ENCODE measurements at regions not wholly inside any gene's neighbourhood (a gene's known extent, or its start where the extent isn't known, plus 50 kb on each side); places are given as distances from the start of the nearest gene placed in this dataset.

DNA sequence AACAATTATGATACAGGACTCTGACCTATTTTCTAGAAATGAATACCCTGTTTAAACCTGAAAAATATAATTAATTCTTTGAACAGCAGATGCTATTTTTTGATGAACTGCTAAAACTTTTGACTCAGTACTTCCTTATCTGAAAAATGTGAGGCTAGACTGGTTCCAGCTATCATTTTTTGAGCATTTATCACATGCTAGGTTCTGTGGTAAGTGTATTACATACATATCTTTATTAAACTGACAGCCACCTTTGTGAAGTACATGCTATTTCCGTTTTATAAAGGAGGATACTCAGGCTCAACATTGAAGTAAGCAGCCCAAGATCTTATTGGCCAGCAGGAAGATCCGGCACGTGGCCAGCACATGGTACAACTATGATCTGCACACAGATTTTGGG lies 459.8 kb upstream of the SEL1L start:
- TF ChIP-seq, protein P1, sequence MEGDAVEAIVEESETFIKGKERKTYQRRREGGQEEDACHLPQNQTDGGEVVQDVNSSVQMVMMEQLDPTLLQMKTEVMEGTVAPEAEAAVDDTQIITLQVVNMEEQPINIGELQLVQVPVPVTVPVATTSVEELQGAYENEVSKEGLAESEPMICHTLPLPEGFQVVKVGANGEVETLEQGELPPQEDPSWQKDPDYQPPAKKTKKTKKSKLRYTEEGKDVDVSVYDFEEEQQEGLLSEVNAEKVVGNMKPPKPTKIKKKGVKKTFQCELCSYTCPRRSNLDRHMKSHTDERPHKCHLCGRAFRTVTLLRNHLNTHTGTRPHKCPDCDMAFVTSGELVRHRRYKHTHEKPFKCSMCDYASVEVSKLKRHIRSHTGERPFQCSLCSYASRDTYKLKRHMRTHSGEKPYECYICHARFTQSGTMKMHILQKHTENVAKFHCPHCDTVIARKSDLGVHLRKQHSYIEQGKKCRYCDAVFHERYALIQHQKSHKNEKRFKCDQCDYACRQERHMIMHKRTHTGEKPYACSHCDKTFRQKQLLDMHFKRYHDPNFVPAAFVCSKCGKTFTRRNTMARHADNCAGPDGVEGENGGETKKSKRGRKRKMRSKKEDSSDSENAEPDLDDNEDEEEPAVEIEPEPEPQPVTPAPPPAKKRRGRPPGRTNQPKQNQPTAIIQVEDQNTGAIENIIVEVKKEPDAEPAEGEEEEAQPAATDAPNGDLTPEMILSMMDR (IDR thresholded peaks at IDR 0.05), result no peak
- TF ChIP-seq POLR2A (IDR thresholded peaks at IDR 0.05) (no peak), EP300 (IDR thresholded peaks at IDR 0.05) (no peak)

Data from ovary (tissue), 3 donors.